Colonic mucosa (tissue), 4 donors: ENCODE measurements at regions not wholly inside any gene's neighbourhood (a gene's known extent, or its start where the extent isn't known, plus 50 kb on each side); places are given as distances from the start of the nearest gene placed in this dataset.
A peak's percentile ranks its signal among the peaks of the same experiment; 100 is the strongest.
"Not testable (repeated sequence)": the region's sequence is repeated elsewhere in the genome, so short reads cannot be mapped to it uniquely, and the experiment has no call there.

Experiments
- DNase-seq: peaks from one replicate; pipeline ENCODE4 v3.0.0-alpha.2; 2020
- H3K27ac ChIP-seq: fragments of 200-600 bp; one replicate; pipeline ENCODE4 v1.8.0; 2021
- H3K27me3 ChIP-seq: fragments of 200-600 bp; one replicate; pipeline ENCODE4 v1.8.0; 2021
- H3K36me3 ChIP-seq: fragments of 200-600 bp; one replicate; pipeline ENCODE4 v1.8.0; 2021
- H3K4me1 ChIP-seq: fragments of 200-600 bp; one replicate; pipeline ENCODE4 v1.8.0; 2021; ENCODE audit warnings: mild to moderate bottlenecking
- H3K4me3 ChIP-seq: fragments of 200-600 bp; one replicate; pipeline ENCODE4 v1.8.0; 2021
- H3K9ac ChIP-seq, 2 donors: one replicate each; pipeline ENCODE4 v1.7.0; 2013; ENCODE audit warnings: control low read depth in 2 of 2, low read depth in 2 of 2, low read length in 2 of 2
- H3K9me3 ChIP-seq: fragments of 200-600 bp; one replicate; pipeline ENCODE4 v1.8.0; 2021
- intact Hi-C: fragments of 100-400 bp; cut with DNase I; formaldehyde crosslinking; loops from one replicate; pipeline ENCODE4 v1.14.1; 2022
- donor health status: healthy.
- donor health status: DM: no; HTN: no; CAD: no.
- donor health status: DM: no; HTN: no; CAD: no.

- H3K9me3 ChIP-seq, H3K27me3 ChIP-seq, H3K4me1 ChIP-seq, DNase-seq, intact Hi-C loops, H3K27ac ChIP-seq, H3K36me3 ChIP-seq, H3K9ac ChIP-seq, H3K4me3 ChIP-seq: not testable (repeated sequence)
These were observed 59.5 kb upstream of the FAM90A26 start for GRCh38 chr4:9110700-9111099.

GRCh38 chr4:9103148-9103524 is 67.1 kb upstream of the FAM90A26 start:
- H3K36me3 ChIP-seq, H3K4me1 ChIP-seq, H3K27ac ChIP-seq, H3K4me3 ChIP-seq, H3K27me3 ChIP-seq, DNase-seq, H3K9ac ChIP-seq, H3K9me3 ChIP-seq: not testable (repeated sequence)
- intact Hi-C loops = loop anchor here (5.0 kb wide), 1 partner anchor 101 kb away; no protein-coding TSS in a partner anchor

- not testable (repeated sequence) for H3K36me3 ChIP-seq, H3K4me1 ChIP-seq, H3K4me3 ChIP-seq, H3K27me3 ChIP-seq, H3K9me3 ChIP-seq, H3K27ac ChIP-seq, H3K9ac ChIP-seq
- DNase-seq = peak; percentile 80
- intact Hi-C loops = loop anchor here (5.0 kb wide), 1 partner anchor 100 kb away; no protein-coding TSS in a partner anchor
These were observed 67.6 kb upstream of the FAM90A26 start for GRCh38 chr4:9102471-9103147.

- intact Hi-C loops, H3K27ac ChIP-seq, H3K27me3 ChIP-seq, DNase-seq, H3K4me3 ChIP-seq, H3K9me3 ChIP-seq, H3K4me1 ChIP-seq, H3K36me3 ChIP-seq, H3K9ac ChIP-seq: not testable (repeated sequence)
These were observed 73.9 kb upstream of the FAM90A26 start for GRCh38 chr4:9096330-9096729.

- H3K27me3 ChIP-seq, H3K27ac ChIP-seq, H3K4me3 ChIP-seq, H3K36me3 ChIP-seq, DNase-seq, H3K9ac ChIP-seq, H3K4me1 ChIP-seq, intact Hi-C loops, H3K9me3 ChIP-seq: not testable (repeated sequence)
These were observed 91.4 kb upstream of the FAM90A26 start for GRCh38 chr4:9078796-9079195.

GRCh38 chr4:9076974-9077373 is 93.2 kb upstream of the FAM90A26 start:
- H3K27me3 ChIP-seq, H3K36me3 ChIP-seq, H3K9me3 ChIP-seq, intact Hi-C loops, H3K4me3 ChIP-seq, DNase-seq, H3K4me1 ChIP-seq, H3K9ac ChIP-seq, H3K27ac ChIP-seq: not testable (repeated sequence)

- H3K4me3 ChIP-seq, H3K9me3 ChIP-seq, intact Hi-C loops, H3K36me3 ChIP-seq, DNase-seq, H3K27ac ChIP-seq, H3K27me3 ChIP-seq, H3K4me1 ChIP-seq, H3K9ac ChIP-seq: not testable (repeated sequence)
These were observed 93.7 kb upstream of the FAM90A26 start for GRCh38 chr4:9076486-9076885.

GRCh38 chr4:9073371-9073770 is 96.8 kb upstream of the FAM90A26 start:
- H3K27ac ChIP-seq, H3K9ac ChIP-seq, DNase-seq, H3K27me3 ChIP-seq, H3K9me3 ChIP-seq, H3K4me1 ChIP-seq, H3K36me3 ChIP-seq, H3K4me3 ChIP-seq, intact Hi-C loops: not testable (repeated sequence)

GRCh38 chr4:9072521-9073220 is 97.5 kb upstream of the FAM90A26 start:
- H3K4me3 ChIP-seq, H3K36me3 ChIP-seq, H3K27me3 ChIP-seq, intact Hi-C loops, H3K27ac ChIP-seq, DNase-seq, H3K4me1 ChIP-seq, H3K9me3 ChIP-seq, H3K9ac ChIP-seq: not testable (repeated sequence)

- intact Hi-C loops, H3K4me3 ChIP-seq, H3K27ac ChIP-seq, H3K36me3 ChIP-seq, H3K9me3 ChIP-seq, H3K4me1 ChIP-seq, H3K9ac ChIP-seq, H3K27me3 ChIP-seq, DNase-seq: not testable (repeated sequence)
These were observed 102.3 kb upstream of the FAM90A26 start for GRCh38 chr4:9067923-9068322.

- intact Hi-C loops, H3K36me3 ChIP-seq, H3K9ac ChIP-seq, H3K27me3 ChIP-seq, DNase-seq, H3K4me3 ChIP-seq, H3K27ac ChIP-seq, H3K4me1 ChIP-seq, H3K9me3 ChIP-seq: not testable (repeated sequence)
These were observed 106.6 kb upstream of the FAM90A26 start for GRCh38 chr4:9063612-9064011.

- DNase-seq, H3K4me3 ChIP-seq, H3K9me3 ChIP-seq, H3K4me1 ChIP-seq, intact Hi-C loops, H3K27me3 ChIP-seq, H3K9ac ChIP-seq, H3K27ac ChIP-seq, H3K36me3 ChIP-seq: not testable (repeated sequence)
These were observed 145.3 kb upstream of the FAM90A26 start for GRCh38 chr4:9024866-9025265.

GRCh38 chr4:9009792-9010191 is 138.2 kb upstream of the HMX1 start:
- H3K4me1 ChIP-seq, H3K4me3 ChIP-seq, H3K9me3 ChIP-seq, H3K27me3 ChIP-seq, H3K9ac ChIP-seq, H3K36me3 ChIP-seq, H3K27ac ChIP-seq, intact Hi-C loops: not testable (repeated sequence)
- DNase-seq = peak; percentile 49

- DNase-seq, H3K4me3 ChIP-seq, H3K9me3 ChIP-seq, intact Hi-C loops, H3K36me3 ChIP-seq, H3K4me1 ChIP-seq, H3K9ac ChIP-seq, H3K27me3 ChIP-seq, H3K27ac ChIP-seq: not testable (repeated sequence)
These were observed 136.8 kb upstream of the HMX1 start for GRCh38 chr4:9008407-9008806.
